ENCODE measurements at regions not wholly inside any gene's neighbourhood (a gene's known extent, or its start where the extent isn't known, plus 50 kb on each side); places are given as distances from the start of the nearest gene placed in this dataset.

DNA sequence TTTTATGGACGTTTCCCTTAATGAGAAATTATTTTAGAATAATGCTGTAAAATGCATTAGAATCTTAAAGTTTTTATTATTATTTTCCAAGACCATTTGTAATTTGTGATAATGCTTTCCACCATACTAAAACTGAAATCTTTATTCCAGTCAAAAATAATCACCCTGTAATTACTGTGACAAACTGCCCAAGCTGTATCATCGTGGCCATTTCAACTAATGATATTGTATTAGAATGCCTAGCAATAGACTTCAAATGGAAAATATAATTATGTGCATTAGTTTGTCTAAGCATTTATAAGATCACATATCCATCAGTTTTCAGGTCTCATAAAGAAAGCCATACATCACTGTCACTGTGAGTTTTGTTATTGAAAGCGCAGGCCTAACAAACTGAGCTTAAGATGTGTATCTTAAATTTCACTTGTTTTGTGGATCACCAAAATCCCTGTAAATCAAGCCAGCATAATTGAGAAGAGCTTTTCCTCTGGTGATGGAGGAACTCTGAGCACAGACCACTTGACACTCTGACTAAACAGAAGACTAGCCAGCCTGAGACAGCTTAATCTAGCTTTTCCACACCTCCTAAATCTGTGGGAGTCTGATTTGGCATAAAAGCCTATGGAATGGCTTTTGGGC, 1312.2 kb upstream of the ACVR2A start:
- DNase-seq: peak; percentile 13

DNA sequence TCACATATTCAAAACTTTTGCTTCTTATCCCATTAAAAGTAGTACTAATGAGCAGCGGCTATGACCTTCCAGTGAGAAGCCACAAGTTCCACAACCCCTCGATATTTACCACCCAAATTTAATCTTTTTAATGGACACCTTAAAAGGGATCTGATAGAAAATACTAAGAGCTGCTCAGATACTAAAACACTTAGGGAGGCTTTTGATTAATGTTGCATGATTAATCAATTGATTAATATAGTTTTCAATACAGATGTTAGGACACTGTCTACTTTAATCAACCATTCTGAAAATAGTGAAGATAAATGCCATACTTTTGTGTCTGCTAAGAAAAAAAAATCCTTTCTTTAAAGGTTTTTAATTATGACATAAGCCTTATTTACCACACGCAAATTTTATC, 1312.8 kb upstream of the ACVR2A start:
- no peak for DNase-seq

DNA sequence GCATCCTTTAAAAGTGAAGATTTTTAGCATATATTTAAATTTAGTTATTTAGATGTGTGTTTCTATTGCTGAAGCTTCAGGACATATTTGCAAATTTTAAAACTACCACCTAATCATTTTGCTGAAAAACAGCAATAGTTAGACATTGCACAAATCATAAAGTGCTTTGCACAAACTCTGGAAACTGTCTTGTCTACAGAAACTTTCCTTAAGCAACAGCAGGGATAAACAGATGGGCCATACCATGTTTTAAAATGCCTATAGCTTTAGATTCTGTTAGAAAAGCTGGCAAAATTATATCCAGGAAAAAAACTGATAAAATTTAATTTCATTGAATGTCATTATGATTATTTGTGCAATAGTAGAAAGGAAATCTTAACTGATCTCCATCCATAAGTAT, 1313.9 kb upstream of the ACVR2A start:
- DNase-seq: no peak

DNA sequence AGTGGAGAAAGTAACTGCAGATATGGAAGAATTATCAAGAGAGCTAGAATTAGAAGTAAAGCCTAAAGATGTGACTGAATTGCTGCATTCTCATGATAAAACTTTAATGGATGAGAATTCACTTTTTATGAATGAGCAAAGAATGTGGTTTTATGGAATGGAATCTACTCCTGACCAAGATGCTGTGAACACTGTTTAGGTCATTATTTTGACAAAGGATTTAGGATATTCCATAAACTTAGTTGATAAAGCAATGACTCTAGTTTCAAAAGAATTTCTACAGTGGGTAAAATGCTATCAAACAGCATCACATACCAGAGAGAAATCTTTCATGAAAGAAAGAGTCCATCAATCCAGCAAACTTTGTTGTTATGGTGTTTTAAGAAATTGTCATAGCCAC, 1317.7 kb upstream of the ACVR2A start:
- no peak for DNase-seq

DNA sequence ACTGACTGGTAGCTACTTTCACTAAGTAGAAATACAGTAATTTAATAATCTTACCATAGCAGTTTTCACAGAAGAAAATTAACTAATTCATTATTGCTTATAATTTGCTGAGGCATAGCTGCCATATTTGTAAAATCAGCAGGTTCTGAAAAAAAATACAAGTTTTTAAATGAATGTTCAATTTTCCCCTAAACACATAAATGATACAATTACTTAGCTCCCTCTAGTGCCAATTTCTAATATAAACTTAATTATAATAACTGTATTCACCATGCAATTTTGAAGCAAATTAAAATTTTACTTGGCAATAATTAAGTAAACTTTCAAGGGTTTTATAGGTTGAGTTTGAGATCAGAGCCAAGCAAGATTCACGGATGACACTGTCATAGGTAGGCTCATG, 1321.6 kb upstream of the ACVR2A start:
- peak; percentile 3 for DNase-seq

DNA sequence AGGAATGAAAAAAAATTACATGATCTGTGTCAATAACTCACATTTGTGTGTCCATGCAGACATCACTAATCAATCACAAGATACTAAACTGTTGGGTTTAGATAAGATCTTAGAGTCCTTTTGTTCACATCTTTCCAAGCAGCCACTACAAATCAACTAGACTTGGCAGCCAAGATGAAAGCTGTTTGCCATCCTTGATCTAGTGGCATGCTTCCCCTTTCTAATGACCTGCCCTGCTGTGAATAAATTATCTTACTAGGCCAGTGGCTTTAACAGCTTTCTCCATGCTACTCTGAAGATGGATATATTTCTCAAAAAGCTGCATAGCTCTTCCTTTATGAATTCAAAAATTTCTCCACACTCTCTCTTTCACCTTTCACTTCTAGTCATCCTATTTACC, 1338.0 kb upstream of the ACVR2A start:
- DNase-seq: no peak

DNA sequence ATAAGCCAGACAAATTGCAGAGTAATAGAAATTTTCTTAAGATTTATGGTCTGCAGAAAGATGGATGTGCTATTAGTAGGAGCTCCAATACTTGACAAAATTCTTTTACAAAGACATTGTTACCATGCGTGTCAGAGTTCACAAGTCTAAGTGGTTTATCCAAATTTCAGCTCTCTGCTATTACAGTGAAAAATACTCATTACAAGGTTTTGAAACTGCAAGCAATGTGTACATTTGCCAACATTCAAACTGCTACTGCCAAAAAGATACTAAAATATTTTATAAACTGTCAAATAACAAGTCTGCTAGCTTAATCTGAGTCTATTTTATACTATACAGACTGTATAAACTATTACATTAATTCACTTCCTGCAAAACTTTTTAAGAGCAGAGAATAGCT, 1341.5 kb upstream of the ACVR2A start:
- DNase-seq: no peak

DNA sequence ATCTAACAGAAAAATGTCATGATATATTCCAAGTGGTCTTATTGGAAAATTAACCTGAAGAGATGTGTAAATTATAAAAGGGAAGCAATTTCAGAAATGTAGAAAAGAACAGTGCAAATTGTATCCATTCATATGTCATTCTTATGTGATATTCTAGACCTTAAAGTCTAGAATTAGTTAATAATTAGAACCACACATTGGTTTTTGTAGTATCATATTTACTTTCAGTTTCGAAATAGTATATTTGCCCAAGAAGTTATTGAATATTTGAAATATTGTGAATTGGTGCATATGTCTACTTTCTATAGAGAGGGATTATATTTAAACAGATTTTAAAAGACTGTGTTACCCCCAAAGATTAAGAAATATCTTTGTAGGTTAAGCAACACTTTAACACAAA, 1348.6 kb upstream of the ACVR2A start:
- no peak for DNase-seq

DNA sequence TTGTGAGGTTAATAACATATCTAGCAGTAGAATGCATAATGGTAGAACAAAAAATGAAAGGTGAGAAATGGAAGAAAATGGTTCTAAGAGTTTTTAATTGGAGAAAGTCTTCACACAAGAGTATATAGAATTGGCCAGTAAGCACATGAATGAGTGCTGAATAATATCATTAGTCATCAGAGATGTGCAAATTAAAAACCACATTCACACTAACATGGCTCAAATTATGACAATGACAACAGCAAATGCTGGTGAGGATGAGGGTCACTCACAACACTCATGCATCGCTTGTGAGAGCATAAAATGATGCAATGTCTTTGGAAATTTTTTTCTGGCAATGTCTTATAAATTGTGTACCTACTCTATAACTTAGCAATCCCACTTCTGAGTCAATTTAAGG, 1355.4 kb upstream of the ACVR2A start:
- DNase-seq: no peak

DNA sequence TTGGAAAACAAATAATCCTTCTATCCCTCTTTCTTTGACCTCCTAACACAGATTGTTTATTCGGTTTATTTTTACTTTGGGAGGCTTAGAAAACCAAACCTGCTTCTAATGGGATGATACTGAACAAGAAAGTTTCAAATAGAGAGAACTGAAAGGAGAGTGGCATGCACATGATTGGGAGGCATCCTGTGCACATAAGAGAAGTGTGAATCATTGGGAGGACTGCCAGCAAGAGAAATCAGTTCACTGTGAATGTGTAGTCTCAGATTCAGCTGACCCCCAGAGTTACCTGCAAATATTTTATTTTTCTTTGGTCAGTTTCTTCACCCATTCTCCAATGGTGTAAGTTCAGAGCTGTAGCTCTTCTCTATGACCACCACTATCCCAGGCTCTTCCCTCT, 1363.2 kb upstream of the ACVR2A start:
- no peak for DNase-seq

DNA sequence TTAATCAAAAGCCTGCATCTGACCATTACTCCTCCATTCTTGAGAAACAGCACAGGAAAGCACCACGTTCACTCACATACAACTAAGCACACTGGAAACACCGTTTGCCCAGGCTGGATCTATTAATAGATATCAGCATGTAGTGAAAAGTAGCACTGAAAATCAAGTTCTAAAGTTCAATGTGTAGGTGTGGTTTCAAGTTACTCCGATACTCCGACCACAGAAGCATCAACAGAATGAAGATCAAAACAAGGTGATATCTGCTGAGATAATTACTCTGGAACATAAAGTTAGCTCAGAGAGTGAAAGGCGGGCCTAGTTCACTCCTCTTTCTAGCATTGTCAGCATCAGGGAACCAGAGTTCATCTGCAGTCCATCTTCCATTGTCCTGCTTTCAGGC, 1367.4 kb upstream of the ACVR2A start:
- DNase-seq: no peak

DNA sequence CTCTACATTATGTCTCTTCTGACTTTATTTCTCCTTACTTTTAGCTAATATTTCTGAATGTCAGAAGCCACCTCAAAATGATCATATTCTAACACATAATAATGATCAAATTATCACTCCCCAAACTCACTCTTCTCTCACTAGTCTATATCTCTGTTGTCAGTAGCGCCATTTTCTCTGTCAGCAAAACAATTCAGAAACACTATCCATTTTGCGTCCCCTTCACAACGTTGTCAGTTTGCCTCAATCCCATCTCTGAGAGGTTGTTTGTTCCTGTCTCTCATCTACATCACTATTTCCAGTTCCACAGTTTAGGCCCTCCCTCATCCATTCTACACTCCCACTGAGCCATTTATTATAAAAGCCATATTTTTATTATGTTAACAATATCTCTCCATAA, 1376.3 kb upstream of the ACVR2A start:
- no peak for DNase-seq

DNA sequence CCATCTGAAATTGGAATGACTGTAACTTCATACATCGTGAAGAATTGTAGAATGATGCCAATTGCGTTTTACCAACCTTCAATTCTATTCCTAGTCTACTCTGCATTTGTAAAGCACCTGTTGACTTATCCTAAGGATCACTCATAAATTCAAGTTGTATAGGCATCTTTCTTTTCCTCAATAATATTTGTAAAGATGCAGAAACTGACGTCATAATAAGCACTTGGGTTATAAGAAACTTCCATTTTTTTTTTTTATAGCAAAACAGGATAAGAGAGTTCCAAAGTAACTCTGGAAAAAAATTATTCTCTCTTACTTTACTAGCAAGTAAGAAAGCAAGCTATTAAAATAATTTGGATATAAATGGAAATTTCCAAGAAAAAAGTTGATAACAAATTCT, 1377.4 kb upstream of the ACVR2A start:
- DNase-seq: no peak

DNA sequence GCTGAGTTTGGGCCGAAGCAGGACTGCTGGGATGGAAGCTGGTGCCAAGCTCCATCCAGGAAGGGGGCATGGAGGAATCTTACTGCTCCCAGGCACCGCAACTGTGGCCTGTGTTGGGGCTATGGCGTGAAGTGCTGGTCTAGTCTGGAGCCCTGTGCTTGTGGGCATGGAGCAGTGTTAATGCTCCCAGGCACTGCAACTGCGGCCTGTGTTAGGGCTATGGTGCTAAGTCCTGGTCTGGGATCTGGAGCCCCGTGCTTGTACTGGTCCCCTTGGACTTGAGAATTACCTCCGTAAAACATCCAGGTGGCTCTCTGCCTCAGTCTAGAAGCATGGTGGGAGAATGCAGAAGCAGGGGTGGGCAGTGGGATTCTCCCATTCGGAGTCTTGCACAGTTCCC, 1379.4 kb upstream of the ACVR2A start:
- no peak for DNase-seq

DNA sequence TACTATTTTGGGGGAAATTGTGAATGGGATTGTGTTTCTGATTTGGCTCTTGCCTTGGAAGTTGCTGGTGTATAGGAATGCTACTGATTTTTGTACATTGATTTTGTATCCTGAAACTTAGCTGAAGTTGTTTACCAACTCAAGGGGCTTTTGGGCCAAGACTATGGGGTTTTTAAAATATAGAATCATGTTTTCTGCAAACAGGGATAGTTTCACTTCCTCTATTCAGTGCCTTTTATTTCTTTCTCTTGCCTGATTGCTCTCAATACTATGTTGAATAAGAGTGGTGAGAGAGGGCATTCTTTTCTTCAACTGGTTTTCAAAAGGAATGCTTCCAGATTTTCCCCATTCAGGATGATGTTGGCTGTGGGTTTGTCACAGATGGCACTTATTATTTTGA, 1383.8 kb upstream of the ACVR2A start:
- DNase-seq: no peak

DNA sequence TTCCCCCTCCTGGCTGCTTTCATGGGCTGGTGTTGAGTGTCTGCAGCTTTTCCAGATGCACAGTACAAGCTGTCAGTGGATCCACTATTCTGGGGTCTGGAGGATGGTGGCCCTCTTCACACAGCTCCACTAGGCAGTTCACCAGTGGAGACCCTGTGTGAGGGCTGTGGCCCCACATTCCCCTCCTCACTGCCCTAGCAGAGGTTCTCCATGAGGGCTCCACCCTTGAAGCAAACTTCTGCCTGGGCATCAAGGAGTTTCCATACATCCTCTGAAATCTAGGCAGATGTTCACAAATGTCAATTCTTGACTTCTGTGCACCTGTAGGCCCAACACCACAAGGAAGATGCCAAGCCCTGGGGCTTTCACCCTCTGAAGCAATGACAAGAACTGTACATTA, 1386.2 kb upstream of the ACVR2A start:
- no peak for DNase-seq

DNA sequence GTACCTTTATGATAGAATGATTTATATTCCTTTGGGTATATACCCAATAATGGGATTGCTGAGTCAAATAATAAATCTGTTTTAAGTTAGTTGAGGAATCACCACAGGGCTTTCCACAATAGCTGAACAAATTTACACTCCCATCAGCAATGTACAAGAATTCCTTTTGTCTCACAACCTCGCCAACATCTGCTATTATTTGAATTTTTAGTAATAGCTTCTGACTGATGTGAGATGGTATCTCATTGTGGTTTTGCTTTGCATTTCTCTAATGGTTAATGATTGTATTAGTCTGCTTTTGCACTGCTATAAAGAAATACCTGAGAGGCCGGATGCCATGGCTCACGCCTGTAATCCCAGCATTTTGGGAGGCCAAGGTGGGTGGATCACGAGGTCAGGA, 1387.6 kb upstream of the ACVR2A start:
- DNase-seq: no peak

DNA sequence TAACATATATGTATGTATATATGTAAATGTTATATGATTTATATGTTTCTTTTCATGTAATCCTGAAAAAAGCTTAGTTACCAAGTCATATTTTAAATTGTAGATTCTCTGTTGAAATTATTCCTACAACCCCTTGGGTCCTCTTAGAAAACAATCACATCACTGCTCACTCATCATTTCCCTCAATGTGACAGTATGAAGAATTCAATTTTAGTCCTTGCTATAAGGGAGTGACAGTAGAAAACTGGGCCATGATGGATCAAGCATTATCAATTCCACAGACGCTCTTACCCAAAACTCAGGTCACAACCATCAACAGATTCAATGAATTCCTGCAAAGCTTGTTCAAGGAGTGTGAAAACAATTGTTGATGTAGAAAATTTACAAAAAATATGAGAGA, 1389.5 kb upstream of the ACVR2A start:
- DNase-seq: no peak

DNA sequence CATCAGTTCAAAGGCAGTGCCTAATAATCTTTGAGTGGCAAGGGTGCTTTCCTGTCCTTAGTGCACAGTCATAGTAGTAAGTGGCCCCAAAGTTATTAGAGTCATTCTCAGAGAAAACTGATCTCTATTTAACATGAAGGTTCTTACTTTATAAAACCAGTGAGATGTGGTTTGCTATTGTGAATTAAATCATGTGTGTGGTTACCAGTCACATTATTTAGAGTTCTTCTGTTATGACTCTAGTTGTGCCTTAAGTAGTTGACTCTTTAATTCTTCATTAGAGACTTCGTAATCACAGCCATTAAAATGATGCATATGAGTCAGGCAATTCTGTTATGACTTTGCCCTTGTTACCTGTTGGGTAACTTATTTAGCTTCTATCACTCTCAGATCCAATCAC, 1392.9 kb upstream of the ACVR2A start:
- no peak for DNase-seq

DNA sequence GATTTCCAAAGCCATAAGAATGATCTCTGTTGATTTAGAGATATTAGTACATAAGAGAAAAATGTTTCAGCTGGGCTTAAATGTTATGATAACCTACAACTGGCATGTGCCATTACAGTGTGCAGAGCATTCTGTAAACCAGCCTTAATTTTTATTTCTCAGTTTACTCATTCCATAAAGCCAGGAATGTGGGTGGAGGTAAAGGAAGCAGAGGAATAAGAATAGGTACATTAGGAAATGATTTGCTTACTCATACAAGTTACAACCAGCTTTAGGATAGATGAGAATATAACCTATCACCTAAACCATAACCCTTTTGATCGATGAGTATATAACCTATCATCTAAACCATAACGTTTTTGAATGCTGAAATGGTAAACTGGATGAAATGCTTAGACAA, 1394.7 kb upstream of the ACVR2A start:
- DNase-seq: no peak

DNA sequence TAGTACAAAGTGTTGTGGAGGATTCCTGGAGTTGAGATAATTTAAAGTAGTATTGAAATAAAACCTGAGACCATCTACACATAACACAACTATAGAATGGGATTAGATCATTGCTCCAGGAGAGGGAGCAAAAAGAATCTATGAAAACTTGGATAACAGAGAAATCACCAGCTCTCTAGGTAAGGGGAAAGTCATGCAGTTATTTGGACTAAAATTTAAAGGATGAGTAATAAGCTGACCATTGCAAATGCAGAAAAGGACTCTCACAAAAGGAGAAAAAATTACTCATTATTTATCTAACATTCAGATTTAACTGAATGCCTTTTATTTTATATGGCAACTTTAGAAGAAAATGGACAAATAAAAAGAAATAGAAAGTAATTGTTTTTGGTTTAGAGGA, 1399.8 kb upstream of the ACVR2A start:
- DNase-seq: no peak

DNA sequence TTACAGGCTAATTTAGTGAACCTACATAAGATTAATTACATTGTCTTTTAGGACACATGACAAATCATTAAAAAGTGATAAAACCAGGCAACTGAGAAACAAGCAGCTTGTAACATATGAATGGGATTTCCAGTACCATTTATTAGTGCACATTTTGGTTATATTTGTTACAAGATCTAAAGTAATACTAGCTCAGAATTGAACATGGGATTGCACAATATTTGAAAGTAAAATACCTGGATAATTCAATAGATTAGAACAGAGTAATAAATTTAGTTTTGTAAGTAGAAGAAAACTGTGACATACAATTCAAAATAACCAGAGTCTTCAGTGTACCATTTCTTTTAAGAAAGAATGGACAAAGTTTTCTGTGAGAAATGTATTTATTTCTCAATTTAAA, 1400.7 kb upstream of the ACVR2A start:
- DNase-seq: no peak

DNA sequence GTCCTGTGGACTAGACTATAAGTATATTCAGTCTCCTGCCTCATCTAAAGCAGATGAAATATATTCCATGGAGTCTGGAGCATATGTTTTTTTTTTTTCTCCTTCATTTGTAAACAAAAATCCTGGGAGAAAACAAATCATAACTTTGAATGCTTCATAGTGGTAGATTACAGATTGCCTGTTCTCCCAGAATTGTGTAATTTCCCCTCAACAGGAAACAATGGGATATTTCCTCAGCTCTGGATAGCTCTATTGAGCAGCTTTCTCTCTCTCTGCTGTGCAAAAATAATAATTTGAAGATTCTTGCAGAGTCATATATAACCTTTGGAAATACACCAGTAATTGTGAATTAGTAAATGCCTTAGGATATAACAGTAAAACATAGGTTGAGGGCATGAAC, 1406.6 kb upstream of the ACVR2A start:
- DNase-seq: no peak

DNA sequence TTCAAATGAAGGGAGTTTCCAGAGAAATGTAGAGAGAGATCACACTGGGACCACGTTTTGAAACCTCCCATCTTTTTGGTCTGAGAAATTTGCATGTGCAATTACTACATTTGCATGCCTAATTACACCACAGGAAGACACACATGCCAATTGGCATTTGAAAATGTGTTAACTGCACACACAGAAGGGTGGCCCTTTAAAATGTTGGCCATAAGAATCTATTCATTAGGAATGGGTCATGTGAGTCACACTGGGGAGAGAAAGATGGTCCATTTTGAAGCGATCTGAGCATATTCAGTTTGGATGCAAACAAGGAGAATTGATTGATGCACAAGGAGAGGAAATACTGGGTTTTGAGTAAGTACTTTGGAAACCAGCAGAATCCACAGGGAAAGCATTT, 1407.1 kb upstream of the ACVR2A start:
- DNase-seq: no peak

DNA sequence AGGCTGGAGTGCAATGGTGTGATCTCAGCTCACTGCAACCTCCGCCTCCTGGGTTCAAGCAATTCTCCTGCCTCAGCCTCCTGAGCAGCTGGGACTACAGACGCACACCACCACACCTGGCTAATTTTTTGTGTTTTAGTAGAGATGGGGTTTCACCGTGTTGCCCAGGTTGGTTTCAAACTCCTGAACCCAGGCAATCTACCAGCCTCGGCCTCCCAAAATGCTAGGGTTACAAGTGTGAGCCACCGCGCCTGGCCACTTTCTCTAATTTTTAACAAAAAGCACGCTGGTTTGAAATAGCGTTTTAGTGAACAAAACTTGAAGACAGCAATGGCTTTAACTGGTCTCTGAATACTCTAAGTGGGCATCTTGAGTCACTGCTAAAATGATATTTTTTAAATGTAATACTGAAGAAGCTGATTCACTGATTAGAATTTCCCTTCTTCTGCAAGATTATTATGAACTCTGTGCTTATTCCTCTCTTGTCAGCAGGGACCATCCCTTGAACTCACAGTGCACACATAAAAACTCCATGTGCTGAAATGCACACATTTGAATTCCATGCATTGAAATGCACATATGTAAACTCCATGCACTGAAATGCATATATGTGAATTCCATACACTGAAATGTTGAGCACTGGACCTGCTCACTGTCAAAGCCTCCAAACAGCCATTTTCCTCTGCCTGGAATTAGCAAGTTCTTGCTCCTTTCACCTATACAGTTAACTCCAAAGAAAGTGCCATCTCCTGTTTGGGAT, 1411.5 kb upstream of the ACVR2A start:
- no peak for DNase-seq
